ENCODE measurements at regions not wholly inside any gene's neighbourhood (a gene's known extent, or its start where the extent isn't known, plus 50 kb on each side); places are given as distances from the start of the nearest gene placed in this dataset.

DNA sequence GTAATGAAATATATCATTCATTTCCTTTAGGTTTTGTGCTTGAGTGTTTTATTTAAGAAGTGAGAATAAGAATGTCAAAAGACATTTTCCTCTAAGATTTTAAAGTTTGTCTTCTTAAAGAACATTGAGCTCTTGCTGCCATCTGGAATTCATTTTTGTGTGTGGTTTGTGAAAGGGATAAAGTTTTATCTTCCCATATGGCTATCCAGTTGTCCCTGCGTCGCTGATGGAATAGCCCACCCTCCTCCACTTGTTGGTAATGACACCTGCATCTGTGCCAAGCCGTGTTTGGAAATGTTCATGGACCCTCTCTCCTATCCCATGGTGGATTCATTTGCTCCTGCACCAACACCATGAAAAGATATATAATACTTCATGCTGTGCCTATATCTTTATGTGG is 901.5 kb downstream of the BRD1 start (continued):
- TF ChIP-seq, protein P1, sequence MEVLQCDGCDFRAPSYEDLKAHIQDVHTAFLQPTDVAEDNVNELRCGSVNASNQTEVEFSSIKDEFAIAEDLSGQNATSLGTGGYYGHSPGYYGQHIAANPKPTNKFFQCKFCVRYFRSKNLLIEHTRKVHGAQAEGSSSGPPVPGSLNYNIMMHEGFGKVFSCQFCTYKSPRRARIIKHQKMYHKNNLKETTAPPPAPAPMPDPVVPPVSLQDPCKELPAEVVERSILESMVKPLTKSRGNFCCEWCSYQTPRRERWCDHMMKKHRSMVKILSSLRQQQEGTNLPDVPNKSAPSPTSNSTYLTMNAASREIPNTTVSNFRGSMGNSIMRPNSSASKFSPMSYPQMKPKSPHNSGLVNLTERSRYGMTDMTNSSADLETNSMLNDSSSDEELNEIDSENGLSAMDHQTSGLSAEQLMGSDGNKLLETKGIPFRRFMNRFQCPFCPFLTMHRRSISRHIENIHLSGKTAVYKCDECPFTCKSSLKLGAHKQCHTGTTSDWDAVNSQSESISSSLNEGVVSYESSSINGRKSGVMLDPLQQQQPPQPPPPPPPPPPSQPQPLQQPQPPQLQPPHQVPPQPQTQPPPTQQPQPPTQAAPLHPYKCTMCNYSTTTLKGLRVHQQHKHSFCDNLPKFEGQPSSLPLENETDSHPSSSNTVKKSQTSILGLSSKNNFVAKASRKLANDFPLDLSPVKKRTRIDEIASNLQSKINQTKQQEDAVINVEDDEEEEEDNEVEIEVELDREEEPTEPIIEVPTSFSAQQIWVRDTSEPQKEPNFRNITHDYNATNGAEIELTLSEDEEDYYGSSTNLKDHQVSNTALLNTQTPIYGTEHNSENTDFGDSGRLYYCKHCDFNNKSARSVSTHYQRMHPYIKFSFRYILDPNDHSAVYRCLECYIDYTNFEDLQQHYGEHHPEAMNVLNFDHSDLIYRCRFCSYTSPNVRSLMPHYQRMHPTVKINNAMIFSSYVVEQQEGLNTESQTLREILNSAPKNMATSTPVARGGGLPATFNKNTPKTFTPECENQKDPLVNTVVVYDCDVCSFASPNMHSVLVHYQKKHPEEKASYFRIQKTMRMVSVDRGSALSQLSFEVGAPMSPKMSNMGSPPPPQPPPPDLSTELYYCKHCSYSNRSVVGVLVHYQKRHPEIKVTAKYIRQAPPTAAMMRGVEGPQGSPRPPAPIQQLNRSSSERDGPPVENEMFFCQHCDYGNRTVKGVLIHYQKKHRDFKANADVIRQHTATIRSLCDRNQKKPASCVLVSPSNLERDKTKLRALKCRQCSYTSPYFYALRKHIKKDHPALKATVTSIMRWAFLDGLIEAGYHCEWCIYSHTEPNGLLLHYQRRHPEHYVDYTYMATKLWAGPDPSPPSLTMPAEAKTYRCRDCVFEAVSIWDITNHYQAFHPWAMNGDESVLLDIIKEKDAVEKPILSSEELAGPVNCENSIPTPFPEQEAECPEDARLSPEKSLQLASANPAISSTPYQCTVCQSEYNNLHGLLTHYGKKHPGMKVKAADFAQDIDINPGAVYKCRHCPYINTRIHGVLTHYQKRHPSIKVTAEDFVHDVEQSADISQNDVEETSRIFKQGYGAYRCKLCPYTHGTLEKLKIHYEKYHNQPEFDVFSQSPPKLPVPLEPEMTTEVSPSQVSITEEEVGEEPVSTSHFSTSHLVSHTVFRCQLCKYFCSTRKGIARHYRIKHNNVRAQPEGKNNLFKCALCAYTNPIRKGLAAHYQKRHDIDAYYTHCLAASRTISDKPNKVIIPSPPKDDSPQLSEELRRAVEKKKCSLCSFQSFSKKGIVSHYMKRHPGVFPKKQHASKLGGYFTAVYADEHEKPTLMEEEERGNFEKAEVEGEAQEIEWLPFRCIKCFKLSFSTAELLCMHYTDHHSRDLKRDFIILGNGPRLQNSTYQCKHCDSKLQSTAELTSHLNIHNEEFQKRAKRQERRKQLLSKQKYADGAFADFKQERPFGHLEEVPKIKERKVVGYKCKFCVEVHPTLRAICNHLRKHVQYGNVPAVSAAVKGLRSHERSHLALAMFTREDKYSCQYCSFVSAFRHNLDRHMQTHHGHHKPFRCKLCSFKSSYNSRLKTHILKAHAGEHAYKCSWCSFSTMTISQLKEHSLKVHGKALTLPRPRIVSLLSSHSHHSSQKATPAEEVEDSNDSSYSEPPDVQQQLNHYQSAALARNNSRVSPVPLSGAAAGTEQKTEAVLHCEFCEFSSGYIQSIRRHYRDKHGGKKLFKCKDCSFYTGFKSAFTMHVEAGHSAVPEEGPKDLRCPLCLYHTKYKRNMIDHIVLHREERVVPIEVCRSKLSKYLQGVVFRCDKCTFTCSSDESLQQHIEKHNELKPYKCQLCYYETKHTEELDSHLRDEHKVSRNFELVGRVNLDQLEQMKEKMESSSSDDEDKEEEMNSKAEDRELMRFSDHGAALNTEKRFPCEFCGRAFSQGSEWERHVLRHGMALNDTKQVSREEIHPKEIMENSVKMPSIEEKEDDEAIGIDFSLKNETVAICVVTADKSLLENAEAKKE (CRISPR knock-in tag; IDR thresholded peaks at IDR 0.05): no peak
- no peak for TF ChIP-seq JUNB (IDR thresholded peaks at IDR 0.05; ENCODE audit: unreplicated experiment)
- TF ChIP-seq, protein P2, sequence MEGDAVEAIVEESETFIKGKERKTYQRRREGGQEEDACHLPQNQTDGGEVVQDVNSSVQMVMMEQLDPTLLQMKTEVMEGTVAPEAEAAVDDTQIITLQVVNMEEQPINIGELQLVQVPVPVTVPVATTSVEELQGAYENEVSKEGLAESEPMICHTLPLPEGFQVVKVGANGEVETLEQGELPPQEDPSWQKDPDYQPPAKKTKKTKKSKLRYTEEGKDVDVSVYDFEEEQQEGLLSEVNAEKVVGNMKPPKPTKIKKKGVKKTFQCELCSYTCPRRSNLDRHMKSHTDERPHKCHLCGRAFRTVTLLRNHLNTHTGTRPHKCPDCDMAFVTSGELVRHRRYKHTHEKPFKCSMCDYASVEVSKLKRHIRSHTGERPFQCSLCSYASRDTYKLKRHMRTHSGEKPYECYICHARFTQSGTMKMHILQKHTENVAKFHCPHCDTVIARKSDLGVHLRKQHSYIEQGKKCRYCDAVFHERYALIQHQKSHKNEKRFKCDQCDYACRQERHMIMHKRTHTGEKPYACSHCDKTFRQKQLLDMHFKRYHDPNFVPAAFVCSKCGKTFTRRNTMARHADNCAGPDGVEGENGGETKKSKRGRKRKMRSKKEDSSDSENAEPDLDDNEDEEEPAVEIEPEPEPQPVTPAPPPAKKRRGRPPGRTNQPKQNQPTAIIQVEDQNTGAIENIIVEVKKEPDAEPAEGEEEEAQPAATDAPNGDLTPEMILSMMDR (conservative IDR thresholded peaks at IDR 0.05; ENCODE audit: low read depth in 2 of 2): no peak
- TF ChIP-seq EZH2phosphoT487 (IDR thresholded peaks at IDR 0.05; ENCODE audit: unreplicated experiment): no peak

DNA sequence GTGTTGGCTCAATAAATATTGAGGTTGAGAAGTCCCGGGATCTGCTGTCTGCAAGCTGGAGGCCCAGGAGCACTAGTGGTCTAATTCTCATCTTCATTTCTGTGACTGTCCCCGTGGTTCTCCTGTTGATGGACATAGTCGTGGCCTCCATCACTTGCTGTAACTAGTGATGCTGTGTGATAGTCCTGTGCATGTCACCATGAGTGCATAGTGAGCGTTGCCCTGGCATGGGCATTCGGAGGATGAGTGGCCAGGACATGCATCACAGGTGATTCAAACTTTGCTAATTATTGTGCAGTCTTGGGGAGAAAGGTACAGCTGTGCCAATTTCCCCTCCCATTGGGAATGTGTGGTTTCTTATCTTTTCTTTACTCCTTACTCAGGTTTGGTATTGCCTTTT is 902.2 kb downstream of the BRD1 start:
- H2AFZ ChIP-seq: no peak overlapping the region
- Mint-ChIP-seq H3K27ac (no peak overlapping the region), H3K4me3 (no peak overlapping the region), H3K4me1 (no peaks in the 10 kb centered on the region; the same call in 2 of the 3 replicates), H3K27me3 (ENCODE audit: insufficient read depth, low read depth, poor library complexity) (peaks cover 7% of the 10 kb centered on the region), H3K9me3 (no peaks in the 10 kb centered on the region), H3K36me3 (ENCODE audit: low read depth) (no peaks in the 10 kb centered on the region)
- no peak overlapping the region for H3K4me2 ChIP-seq
- H3K4me1 ChIP-seq (ENCODE audit: insufficient read depth): no peaks in the 10 kb centered on the region
- no peaks in the 10 kb centered on the region for H3K27me3 ChIP-seq (ENCODE audit: insufficient read depth)
- H3K79me2 ChIP-seq (replicated peaks; ENCODE audit: insufficient read depth): no peaks in the 10 kb centered on the region
- no peak overlapping the region for H3K27ac ChIP-seq (ENCODE audit: low read depth)
- no peak for DNase-seq (ENCODE audit: low spot score)
- no peak for ATAC-seq
- peaks cover 12% of the 10 kb centered on the region; the same call in 1 of the 2 replicates for H3K36me3 ChIP-seq (ENCODE audit: insufficient read depth)
- no peaks in the 10 kb centered on the region for H3F3A ChIP-seq (replicated peaks; ENCODE audit: low read depth)
- H3K9me2 ChIP-seq (ENCODE audit: insufficient read depth): no peaks in the 10 kb centered on the region
- no peaks in the 10 kb centered on the region for H4K20me1 ChIP-seq (replicated peaks; ENCODE audit: insufficient read depth)
- H3K4me3 ChIP-seq: no peak overlapping the region
- TF ChIP-seq ZNF114 (CRISPR knock-in tag; IDR thresholded peaks at IDR 0.05): no peak
- TF ChIP-seq, protein P3, sequence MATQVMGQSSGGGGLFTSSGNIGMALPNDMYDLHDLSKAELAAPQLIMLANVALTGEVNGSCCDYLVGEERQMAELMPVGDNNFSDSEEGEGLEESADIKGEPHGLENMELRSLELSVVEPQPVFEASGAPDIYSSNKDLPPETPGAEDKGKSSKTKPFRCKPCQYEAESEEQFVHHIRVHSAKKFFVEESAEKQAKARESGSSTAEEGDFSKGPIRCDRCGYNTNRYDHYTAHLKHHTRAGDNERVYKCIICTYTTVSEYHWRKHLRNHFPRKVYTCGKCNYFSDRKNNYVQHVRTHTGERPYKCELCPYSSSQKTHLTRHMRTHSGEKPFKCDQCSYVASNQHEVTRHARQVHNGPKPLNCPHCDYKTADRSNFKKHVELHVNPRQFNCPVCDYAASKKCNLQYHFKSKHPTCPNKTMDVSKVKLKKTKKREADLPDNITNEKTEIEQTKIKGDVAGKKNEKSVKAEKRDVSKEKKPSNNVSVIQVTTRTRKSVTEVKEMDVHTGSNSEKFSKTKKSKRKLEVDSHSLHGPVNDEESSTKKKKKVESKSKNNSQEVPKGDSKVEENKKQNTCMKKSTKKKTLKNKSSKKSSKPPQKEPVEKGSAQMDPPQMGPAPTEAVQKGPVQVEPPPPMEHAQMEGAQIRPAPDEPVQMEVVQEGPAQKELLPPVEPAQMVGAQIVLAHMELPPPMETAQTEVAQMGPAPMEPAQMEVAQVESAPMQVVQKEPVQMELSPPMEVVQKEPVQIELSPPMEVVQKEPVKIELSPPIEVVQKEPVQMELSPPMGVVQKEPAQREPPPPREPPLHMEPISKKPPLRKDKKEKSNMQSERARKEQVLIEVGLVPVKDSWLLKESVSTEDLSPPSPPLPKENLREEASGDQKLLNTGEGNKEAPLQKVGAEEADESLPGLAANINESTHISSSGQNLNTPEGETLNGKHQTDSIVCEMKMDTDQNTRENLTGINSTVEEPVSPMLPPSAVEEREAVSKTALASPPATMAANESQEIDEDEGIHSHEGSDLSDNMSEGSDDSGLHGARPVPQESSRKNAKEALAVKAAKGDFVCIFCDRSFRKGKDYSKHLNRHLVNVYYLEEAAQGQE (IDR thresholded peaks at IDR 0.05; ENCODE audit: unreplicated experiment): no peak
- TF ChIP-seq, protein P4, sequence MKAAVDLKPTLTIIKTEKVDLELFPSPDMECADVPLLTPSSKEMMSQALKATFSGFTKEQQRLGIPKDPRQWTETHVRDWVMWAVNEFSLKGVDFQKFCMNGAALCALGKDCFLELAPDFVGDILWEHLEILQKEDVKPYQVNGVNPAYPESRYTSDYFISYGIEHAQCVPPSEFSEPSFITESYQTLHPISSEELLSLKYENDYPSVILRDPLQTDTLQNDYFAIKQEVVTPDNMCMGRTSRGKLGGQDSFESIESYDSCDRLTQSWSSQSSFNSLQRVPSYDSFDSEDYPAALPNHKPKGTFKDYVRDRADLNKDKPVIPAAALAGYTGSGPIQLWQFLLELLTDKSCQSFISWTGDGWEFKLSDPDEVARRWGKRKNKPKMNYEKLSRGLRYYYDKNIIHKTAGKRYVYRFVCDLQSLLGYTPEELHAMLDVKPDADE (IDR thresholded peaks at IDR 0.05): no peak

Data from GM23338 (cell line).